Activated naive CD8-positive, alpha-beta T cell treated with anti-CD3 and anti-CD28 coated beads for 36 hours (primary cell): ENCODE measurements at regions not wholly inside any gene's neighbourhood (a gene's known extent, or its start where the extent isn't known, plus 50 kb on each side); places are given as distances from the start of the nearest gene placed in this dataset.

ENCODE experiments used
- DNase-seq: peaks from one replicate; pipeline ENCODE4 v3.0.0; 2021
- H3K27ac Mint-ChIP-seq: one replicate; pipeline ENCODE4 v1.8.0; 2022; ENCODE audit warnings: mild to moderate bottlenecking, moderate library complexity, mixed read lengths
- H3K27me3 Mint-ChIP-seq: one replicate; pipeline ENCODE4 v1.8.0; 2022; ENCODE audit warnings: mild to moderate bottlenecking, mixed read lengths
- H3K36me3 Mint-ChIP-seq: one replicate; pipeline ENCODE4 v1.8.0; 2021; ENCODE audit warnings: mild to moderate bottlenecking, mixed read lengths
- H3K4me1 Mint-ChIP-seq: one replicate; pipeline ENCODE4 v1.8.0; 2021; ENCODE audit warnings: mixed read lengths
- H3K4me3 Mint-ChIP-seq: one replicate; pipeline ENCODE4 v1.8.0; 2022; ENCODE audit warnings: mild to moderate bottlenecking, moderate library complexity, mixed read lengths
- H3K9me3 Mint-ChIP-seq: one replicate; pipeline ENCODE4 v1.8.0; 2022; ENCODE audit warnings: mixed read lengths

DNA sequence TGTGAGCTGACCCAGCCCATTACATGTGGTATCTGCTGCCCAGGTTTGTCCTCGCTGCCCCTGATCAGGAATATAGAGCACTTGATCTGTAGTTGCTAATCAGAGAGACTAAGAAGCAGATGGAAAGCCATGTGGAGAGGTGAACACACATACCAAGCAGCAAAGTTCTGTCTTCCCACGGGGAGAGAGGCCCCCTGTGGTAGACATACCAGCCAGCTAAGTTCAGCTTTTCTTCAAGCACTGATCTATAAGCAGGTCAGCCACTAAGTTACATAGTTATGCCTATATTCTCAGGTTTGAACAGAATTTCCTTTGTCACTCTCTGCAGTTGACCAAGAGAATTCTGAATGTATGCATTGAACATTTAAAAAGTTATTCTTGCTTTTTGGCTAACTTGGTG, 76.4 kb downstream of the DDX3Y start:
- Mint-ChIP-seq H3K4me1 (no peaks in the 10 kb centered on the region), H3K36me3 (no peaks in the 10 kb centered on the region), H3K27ac (no peak overlapping the region), H3K9me3 (no peaks in the 10 kb centered on the region), H3K4me3 (no peak overlapping the region), H3K27me3 (no peaks in the 10 kb centered on the region)
- no peak for DNase-seq

DNA sequence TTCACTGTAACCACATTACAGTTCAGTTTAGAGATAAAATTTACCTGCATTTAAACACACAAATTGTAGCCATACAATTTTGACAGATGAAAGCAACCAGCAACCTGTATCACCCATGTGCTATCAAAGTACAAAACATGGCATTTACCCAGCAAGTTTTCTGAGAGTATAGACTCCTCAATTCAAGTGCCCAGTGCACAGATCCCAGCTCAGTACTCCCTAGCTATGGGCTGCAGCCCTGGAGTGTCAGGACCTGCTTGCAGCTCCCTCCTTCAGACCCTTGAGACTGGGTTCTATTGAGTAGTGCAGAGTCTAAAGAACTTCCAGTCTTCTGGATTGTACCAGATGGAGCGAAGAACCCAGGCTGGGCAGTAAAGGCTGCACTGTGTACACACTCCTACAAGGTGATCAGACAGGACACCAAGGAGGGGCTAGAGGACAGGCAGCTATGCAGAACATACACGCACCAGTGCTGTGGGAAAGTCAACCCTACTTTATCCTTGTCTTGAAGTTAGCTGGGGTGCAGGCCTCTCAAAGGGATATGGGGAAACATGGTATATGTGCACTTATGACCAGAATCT, 77.7 kb downstream of the DDX3Y start:
- DNase-seq = no peak
- H3K27ac Mint-ChIP-seq = no peak overlapping the region
- no peaks in the 10 kb centered on the region for H3K36me3 Mint-ChIP-seq
- H3K4me1 Mint-ChIP-seq = no peaks in the 10 kb centered on the region
- H3K9me3 Mint-ChIP-seq = no peaks in the 10 kb centered on the region
- no peak overlapping the region for H3K4me3 Mint-ChIP-seq
- no peaks in the 10 kb centered on the region for H3K27me3 Mint-ChIP-seq

DNA sequence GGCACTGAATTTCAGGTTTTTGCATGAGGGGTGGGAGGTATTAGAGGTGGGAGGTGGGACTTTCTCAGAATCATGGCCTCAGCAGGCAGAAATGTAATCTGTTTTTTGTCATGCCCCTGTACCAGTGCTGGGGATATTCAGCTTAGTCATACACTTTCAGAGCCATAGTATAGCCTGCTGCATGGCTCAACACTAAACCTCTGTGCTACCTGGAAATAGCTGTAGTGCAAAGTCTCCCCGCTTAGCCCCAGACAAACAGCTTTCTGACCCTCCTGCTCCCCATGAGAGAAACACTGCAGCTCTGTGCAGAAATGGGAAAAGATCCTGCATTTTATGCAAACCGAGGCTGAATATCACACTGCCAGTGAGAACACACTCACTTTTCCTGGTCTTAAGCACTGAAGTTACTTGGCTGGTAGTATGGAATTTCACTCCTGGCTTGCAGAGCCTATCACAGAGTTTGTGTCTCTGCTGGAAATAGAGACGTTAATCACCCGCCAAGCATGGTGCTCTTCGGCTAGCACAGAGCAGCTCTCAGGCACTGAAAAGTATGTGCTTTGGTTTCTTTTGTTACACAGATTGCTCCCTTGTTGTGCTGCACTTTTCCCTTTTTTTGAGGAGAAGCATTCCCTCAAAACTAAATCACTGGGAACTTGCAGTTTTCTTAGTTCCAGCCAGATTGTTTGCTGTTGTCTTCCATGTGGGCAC, 80.1 kb downstream of the DDX3Y start:
- Mint-ChIP-seq H3K27me3 (no peaks in the 10 kb centered on the region), H3K4me3 (no peak overlapping the region), H3K9me3 (peaks cover 8% of the 10 kb centered on the region), H3K36me3 (no peaks in the 10 kb centered on the region), H3K4me1 (no peaks in the 10 kb centered on the region), H3K27ac (no peak overlapping the region)
- no peak for DNase-seq

DNA sequence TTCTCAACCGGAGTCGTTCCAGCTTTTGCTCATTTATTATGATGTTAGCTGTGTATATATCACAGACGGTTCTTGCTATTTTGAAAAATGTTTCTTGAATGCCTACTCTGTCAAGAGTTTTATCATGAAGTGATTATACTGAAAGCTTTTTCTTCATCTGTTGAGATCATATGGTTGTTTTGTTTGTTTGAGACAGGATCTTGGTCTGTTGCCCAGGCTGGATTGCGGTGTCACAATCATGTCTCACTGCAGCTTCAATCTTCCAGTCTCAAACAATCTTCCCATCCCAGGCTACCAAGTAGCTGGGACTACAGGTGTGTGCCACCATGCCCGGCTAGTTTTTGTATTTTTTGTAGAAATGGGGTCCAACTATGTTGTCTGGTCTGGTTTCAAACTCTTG, 112.8 kb downstream of the DDX3Y start:
- Mint-ChIP-seq H3K36me3 (no peaks in the 10 kb centered on the region), H3K4me3 (no peak overlapping the region)
- DNase-seq = no peak

DNA sequence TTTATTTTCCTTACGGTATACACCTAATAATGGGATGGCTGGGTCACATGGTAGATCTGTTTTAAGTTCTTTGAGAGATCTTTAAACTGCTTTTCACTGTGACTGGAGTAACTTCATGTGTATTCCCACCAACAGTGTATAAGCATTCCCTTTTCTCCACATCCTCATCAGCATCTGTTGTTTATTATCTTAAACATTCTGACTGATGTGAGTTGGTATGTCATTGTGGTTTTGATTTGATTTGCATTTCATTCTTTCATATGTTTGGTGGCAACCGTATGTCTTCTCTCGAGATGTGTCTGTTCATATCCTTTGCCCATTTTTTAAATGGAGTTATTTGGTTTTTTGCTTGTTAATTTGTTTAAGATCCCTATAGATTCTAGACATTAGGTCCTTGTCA, 114.8 kb downstream of the DDX3Y start:
- H3K36me3 Mint-ChIP-seq = no peaks in the 10 kb centered on the region
- DNase-seq = no peak
- H3K4me3 Mint-ChIP-seq = no peak overlapping the region
- H3K9me3 Mint-ChIP-seq = no peaks in the 10 kb centered on the region
- H3K27me3 Mint-ChIP-seq = peaks cover 9% of the 10 kb centered on the region
- H3K4me1 Mint-ChIP-seq = peaks cover 4% of the 10 kb centered on the region
- no peak overlapping the region for H3K27ac Mint-ChIP-seq

More for the DNA sequence above, 112.8 kb downstream of the DDX3Y start:
- no peaks in the 10 kb centered on the region for H3K9me3 Mint-ChIP-seq
- H3K4me1 Mint-ChIP-seq = peaks cover 4% of the 10 kb centered on the region
- H3K27ac Mint-ChIP-seq = no peak overlapping the region
- peaks cover 9% of the 10 kb centered on the region for H3K27me3 Mint-ChIP-seq

DNA sequence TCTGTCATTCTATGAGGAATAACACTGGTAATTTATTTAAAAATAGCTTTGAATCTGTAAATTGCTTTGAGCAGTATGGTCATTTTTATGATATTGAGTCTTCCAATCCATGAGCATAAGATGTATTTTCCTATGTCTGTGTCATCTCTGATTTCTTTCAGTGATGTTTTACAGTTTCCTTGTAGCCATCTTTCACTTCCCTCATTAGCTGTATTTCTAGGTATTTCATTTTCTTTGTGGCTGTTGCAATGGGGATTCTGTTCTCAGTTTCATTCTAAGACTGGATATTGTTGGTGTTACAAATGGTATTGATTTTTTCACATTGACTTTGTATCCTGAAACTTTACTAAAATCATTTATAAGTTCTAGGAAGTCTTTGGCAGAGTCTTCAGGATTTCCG, 116.2 kb downstream of the DDX3Y start:
- Mint-ChIP-seq H3K9me3 (peaks cover 1% of the 10 kb centered on the region), H3K36me3 (no peaks in the 10 kb centered on the region), H3K27me3 (peaks cover 9% of the 10 kb centered on the region), H3K4me3 (no peak overlapping the region), H3K4me1 (peaks cover 4% of the 10 kb centered on the region), H3K27ac (no peak overlapping the region)
- DNase-seq = no peak

DNA sequence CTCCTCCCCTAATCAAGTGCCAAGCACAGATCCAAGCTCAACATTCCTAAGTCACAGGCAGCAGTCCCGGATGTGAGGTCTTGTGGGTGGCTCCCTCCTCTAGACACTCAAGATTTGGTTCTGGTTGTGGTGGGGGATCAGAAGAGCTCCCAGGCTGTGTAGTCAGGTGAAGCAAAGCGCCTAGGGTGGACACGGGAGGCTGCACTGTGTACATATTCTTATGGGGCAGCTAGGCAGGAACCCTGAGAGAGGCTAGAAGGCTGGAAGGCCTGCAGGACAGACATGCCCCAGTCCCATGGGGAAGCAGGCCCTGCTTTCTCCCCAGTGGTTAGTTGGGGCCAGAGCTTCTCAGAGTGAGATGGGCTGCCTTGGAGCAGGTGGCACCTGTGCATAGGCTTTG, 118.9 kb downstream of the DDX3Y start:
- no peaks in the 10 kb centered on the region for H3K4me1 Mint-ChIP-seq
- DNase-seq = no peak
- H3K4me3 Mint-ChIP-seq = no peak overlapping the region
- H3K36me3 Mint-ChIP-seq = no peaks in the 10 kb centered on the region
- peaks cover 1% of the 10 kb centered on the region for H3K9me3 Mint-ChIP-seq
- peaks cover 7% of the 10 kb centered on the region for H3K27me3 Mint-ChIP-seq
- H3K27ac Mint-ChIP-seq = no peak overlapping the region

DNA sequence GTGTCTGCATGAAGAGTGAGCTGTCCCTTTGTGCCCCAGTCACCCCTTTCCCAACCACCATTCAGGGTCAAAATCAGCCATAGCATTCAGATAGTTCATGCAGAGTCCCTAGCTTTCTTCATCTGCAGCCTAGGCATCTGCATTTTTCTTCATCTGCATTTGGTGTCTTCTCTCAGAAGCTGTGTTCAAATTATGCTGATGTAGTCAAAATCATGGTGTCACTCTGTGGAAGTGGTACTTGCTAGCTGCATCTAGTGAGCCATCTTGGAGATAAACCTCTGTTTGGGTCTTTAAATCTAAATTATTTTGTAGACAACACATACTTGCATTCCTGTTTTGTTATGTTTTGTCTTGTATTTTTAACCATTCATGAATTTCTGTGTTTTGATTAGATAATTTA, 119.8 kb downstream of the DDX3Y start:
- H3K4me3 Mint-ChIP-seq = no peak overlapping the region
- H3K27me3 Mint-ChIP-seq = peaks cover 7% of the 10 kb centered on the region
- H3K9me3 Mint-ChIP-seq = peaks cover 1% of the 10 kb centered on the region
- DNase-seq = no peak
- no peaks in the 10 kb centered on the region for H3K36me3 Mint-ChIP-seq
- no peak overlapping the region for H3K27ac Mint-ChIP-seq
- H3K4me1 Mint-ChIP-seq = no peaks in the 10 kb centered on the region

DNA sequence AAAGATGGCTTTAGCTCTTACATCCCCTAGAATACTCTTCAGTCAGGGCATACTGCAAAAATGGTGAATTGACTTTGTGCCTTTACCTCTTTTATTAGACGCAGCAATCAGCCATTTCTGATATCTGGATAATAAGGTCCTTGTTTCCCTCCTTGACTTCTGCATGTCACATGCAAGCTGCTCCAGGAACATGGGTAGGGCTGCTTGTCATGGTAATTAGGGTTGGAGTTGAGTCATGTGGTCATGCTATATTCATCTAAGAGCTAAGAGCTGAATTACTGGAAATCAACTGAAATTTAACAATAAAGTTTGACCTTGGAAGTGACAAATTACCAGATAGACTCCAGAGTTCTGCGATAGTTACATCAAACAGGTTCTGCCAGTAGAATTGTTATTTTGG, 122.2 kb downstream of the DDX3Y start:
- Mint-ChIP-seq H3K9me3 (peaks cover 6% of the 10 kb centered on the region), H3K4me3 (no peak overlapping the region), H3K4me1 (no peaks in the 10 kb centered on the region), H3K27ac (no peak overlapping the region), H3K36me3 (peaks cover 2% of the 10 kb centered on the region), H3K27me3 (no peaks in the 10 kb centered on the region)
- DNase-seq = no peak

DNA sequence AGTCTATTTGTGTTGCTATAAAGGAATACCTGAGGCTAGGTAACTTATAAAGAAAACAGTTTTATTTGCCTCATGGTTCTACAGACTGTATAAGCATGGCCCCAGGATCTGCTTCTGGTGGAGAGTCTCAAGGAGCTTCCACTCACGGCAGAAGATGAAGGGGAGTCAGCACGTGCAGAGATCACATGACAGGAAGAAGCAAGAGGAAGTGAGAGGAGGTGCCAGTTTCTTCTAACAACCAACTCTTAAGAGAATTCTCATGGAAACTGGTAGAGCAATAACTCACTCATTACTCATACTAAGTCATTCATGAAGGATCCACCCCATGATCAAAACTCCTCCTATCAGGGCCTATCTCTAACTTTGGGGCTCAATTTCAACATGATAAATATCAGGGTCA, 135.6 kb downstream of the DDX3Y start:
- Mint-ChIP-seq H3K4me3 (no peak overlapping the region), H3K27me3 (no peaks in the 10 kb centered on the region), H3K36me3 (no peaks in the 10 kb centered on the region), H3K9me3 (peaks cover 6% of the 10 kb centered on the region), H3K4me1 (peaks cover 4% of the 10 kb centered on the region), H3K27ac (no peak overlapping the region)
- no peak for DNase-seq

DNA sequence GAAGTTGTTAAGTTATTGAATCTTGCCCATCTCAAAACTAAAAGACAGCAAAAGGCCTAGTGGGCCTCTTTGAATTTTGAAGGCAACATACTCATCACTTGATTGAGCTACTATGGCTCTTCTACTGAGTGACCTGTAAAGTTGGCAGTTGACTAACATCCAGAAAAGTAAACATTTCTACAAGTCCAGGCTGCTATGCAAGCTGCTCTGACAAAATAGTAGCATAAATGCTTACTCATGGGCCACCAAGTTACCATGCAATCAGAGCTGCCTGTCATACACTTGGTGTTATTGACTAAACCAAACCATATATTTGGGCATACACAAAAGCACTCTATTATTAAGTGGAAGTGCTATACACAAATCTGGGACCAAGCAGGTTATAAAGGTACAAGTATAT, 148.8 kb downstream of the DDX3Y start:
- H3K4me1 Mint-ChIP-seq = no peaks in the 10 kb centered on the region
- H3K9me3 Mint-ChIP-seq = peaks cover 2% of the 10 kb centered on the region
- H3K27me3 Mint-ChIP-seq = no peaks in the 10 kb centered on the region
- no peaks in the 10 kb centered on the region for H3K36me3 Mint-ChIP-seq
- no peak overlapping the region for H3K27ac Mint-ChIP-seq
- H3K4me3 Mint-ChIP-seq = no peak overlapping the region
- no peak for DNase-seq

DNA sequence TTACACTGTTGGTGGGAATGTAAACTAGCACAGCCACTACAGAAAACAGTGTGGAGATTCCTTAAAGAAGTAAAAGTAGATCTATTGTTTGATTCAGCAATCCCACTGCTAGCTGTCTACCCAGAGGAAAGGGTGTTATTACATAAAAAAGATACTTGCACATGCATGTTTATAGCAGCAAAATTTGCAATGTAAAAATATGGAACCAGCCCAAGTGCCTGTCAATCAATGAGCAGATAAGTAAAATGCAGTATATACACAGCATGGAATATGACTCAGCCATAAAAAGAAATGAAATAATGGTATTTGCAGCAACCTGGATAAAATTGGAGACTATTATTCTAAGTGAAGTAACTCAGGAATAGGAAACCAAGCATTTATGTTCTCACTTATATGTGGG, 161.7 kb downstream of the DDX3Y start:
- Mint-ChIP-seq H3K4me1 (no peaks in the 10 kb centered on the region), H3K36me3 (no peaks in the 10 kb centered on the region), H3K9me3 (no peaks in the 10 kb centered on the region), H3K4me3 (no peak overlapping the region), H3K27ac (no peak overlapping the region), H3K27me3 (no peaks in the 10 kb centered on the region)
- DNase-seq = no peak

DNA sequence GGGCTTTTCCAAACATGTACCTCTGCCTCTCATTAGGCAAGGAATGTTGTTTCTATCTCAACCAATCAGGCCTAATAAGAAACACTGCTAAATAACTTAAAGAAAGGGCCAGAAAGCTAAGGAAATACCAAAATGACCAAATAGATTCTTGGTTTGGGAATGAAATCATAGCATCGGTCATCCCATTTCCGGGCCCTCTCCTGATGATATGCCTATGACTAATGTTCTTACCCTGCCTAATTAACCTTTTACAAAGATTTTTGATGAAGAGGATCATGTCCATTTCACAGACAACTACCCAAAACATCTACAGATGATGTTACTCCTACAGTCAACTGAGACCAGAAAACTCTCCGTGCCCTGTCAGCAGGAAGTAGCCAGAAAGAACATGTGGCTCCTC, 164.0 kb downstream of the DDX3Y start:
- H3K9me3 Mint-ChIP-seq = no peaks in the 10 kb centered on the region
- H3K27me3 Mint-ChIP-seq = no peaks in the 10 kb centered on the region
- H3K27ac Mint-ChIP-seq = no peak overlapping the region
- no peaks in the 10 kb centered on the region for H3K36me3 Mint-ChIP-seq
- H3K4me3 Mint-ChIP-seq = no peak overlapping the region
- H3K4me1 Mint-ChIP-seq = no peaks in the 10 kb centered on the region
- no peak for DNase-seq

DNA sequence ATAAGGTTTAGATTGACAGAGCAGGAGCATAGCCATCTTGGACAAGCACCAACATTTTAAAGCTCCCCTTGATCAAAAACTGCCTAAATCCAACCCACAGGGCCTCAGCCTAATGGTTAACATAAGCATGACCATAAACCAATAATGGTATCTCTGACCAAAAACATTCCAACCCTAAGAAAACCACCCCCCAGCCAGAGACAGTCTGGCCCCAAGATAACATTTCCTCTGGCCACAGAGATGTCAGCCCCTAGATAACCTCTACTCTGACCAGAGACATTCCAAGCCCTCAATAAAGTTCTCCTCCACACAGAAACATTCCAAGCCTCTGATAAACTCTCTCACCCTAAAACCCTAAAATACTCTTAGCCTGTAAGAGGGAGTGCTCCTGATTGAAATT, 164.4 kb downstream of the DDX3Y start:
- H3K4me1 Mint-ChIP-seq = no peaks in the 10 kb centered on the region
- H3K4me3 Mint-ChIP-seq = no peak overlapping the region
- DNase-seq = no peak
- H3K36me3 Mint-ChIP-seq = no peaks in the 10 kb centered on the region
- no peak overlapping the region for H3K27ac Mint-ChIP-seq
- no peaks in the 10 kb centered on the region for H3K27me3 Mint-ChIP-seq
- H3K9me3 Mint-ChIP-seq = no peaks in the 10 kb centered on the region

DNA sequence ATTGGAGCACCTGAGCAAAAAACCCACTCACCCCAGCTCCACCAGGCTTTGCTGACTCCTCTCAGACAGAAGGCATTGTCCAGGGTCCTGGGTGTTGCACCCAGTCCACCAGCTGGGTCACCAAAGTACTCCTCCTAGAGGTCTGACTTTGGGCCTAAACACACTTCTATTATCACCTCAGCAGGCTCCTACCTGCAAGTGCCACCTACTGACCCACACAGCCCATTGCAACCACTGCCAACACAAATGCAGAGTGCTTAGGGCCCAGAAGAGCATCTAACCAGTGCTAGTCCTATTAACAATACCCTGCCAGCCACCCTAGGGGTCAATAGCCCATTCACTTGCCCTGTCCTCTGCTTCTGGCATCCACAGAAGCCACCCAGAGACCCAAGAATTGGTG, 178.1 kb downstream of the DDX3Y start:
- Mint-ChIP-seq H3K27ac (no peak overlapping the region), H3K36me3 (no peaks in the 10 kb centered on the region), H3K27me3 (no peaks in the 10 kb centered on the region), H3K4me3 (no peak overlapping the region), H3K4me1 (no peaks in the 10 kb centered on the region), H3K9me3 (no peaks in the 10 kb centered on the region)
- no peak for DNase-seq

DNA sequence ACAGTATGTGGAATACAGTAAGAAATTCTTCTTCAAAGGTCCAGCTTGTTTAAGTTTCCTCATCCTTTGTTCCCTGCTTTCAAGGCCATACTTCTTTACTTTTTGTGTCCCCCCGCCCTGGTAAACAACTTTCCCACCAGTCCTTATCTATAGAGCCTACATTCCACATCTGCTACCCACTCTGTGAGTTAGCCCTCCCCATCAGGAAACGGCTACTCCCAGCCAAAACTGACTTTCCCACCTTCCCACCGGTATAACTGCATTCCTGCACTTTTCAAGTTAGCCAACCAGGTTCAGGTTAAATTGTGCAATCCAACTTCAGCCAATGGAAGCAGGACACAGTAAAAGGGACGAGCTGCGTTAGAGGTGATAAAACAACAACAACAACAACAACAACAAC, 186.9 kb downstream of the DDX3Y start:
- Mint-ChIP-seq H3K27me3 (no peaks in the 10 kb centered on the region), H3K36me3 (no peaks in the 10 kb centered on the region), H3K9me3 (peaks cover 2% of the 10 kb centered on the region), H3K4me1 (no peaks in the 10 kb centered on the region), H3K4me3 (no peak overlapping the region), H3K27ac (no peak overlapping the region)
- no peak for DNase-seq
